LNCaP clone FGC (cell line): ENCODE measurements at regions not wholly inside any gene's neighbourhood (a gene's known extent, or its start where the extent isn't known, plus 50 kb on each side); places are given as distances from the start of the nearest gene placed in this dataset.

ENCODE experiments used
- DNase-seq: peaks from one replicate; pipeline ENCODE4 v3.0.0-alpha.2; 2011; ENCODE audit warnings: low read depth
- H3K4me3 ChIP-seq: 2 replicates; pipeline ENCODE4 v1.5.1; 2011; ENCODE audit warnings: mild to moderate bottlenecking, low read depth, low read length, control low read depth
- CTCF ChIP-seq: IDR thresholded peaks from 2 replicates; pipeline ENCODE4 v1.5.1; 2012; ENCODE audit warnings: mild to moderate bottlenecking; ENCODE audit not compliant: control insufficient read depth, insufficient read depth; ENCODE audit errors: extremely low read depth

- TF ChIP-seq CTCF = no peak
- DNase-seq = no peak
These were observed 113.1 kb downstream of the QDPR start for GRCh38 chr4:17398805-17399204.

GRCh38 chr4:17398035-17398434 lies 113.9 kb downstream of the QDPR start:
- H3K4me3 ChIP-seq = no peak overlapping the region

More at GRCh38 chr4:17398805-17399204, 113.1 kb downstream of the QDPR start:
- no peak overlapping the region for H3K4me3 ChIP-seq

DNA sequence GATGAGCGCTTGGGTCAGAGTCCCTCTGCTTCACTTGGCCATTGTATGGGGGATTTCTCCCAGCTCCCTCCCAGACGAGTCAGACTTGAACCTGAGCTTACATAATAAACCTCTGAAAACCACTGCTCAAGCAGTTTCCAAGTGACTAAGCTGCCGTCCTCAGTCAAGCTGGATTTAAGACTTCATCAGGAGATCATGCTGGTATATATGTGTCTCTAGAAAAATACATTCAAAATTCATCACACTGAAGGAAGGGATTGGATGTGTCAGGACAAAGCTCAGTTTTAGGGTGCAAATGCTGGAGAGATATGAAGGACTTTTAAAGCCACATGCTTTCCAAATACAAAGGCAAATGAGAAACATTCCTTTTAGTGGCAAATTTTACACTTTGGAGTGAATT lies 114.3 kb downstream of the QDPR start:
- H3K4me3 ChIP-seq = no peak overlapping the region
- no peak for TF ChIP-seq CTCF
- DNase-seq = no peak

More at GRCh38 chr4:17398035-17398434, 113.9 kb downstream of the QDPR start:
- DNase-seq = no peak
- TF ChIP-seq CTCF = no peak

GRCh38 chr4:17385403-17385802 lies 126.5 kb downstream of the QDPR start:
- no peak for DNase-seq
- TF ChIP-seq CTCF = no peak
- H3K4me3 ChIP-seq = no peak overlapping the region

DNA sequence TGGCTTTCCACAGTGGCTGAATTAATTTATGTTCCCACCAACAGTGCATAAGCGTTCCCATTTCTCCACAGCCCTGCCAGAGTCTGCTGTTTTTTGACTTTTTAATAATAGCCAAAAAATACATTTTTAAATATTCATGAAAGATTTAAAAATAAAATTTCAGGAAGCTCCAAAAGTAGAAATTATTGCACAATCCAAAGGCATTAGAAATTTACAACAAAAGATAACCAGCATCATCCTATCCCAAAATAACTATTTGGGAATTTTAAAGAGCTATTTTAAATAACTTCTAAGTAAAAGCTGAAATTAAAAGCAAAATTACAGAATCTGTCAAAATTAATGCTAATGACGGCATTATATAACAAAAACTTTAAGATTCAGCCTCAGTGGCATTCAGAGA lies 131.5 kb downstream of the QDPR start:
- no peak overlapping the region for H3K4me3 ChIP-seq
- TF ChIP-seq CTCF = no peak
- no peak for DNase-seq

- no peak for DNase-seq
- TF ChIP-seq CTCF = no peak
- no peak overlapping the region for H3K4me3 ChIP-seq
These were observed 135.7 kb downstream of the QDPR start for GRCh38 chr4:17376205-17376604.

DNA sequence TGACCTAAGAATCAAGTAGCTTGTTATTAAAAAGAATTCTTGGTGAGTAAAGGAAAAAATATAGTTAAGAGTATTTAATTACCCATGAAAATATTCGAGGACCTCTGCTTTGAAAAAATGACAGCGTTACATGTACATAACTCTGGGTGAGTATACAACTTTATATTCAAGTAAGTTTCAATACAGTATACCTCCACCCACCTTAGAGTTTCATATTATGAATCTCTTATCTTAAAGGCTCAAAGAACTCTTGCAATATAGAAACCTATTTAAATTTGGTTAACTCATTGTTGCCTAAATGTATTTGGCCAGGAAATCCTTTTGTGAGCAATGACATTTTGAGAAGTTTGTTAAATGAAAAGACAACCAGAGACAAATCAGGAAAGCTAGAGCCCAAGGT lies 138.2 kb downstream of the QDPR start:
- TF ChIP-seq CTCF = no peak
- no peak overlapping the region for H3K4me3 ChIP-seq
- DNase-seq = no peak
